GM10248 (cell line): ENCODE measurements at regions not wholly inside any gene's neighbourhood (a gene's known extent, or its start where the extent isn't known, plus 50 kb on each side); places are given as distances from the start of the nearest gene placed in this dataset.

Source experiments
- CTCF ChIA-PET: fragments of 300-600 bp; sonication (Branson Sonifier 250); formaldehyde crosslinking; extraction: SDS; loops from one replicate; lab custom pipeline; 2021; ENCODE audit warnings: antibody characterized with exemption; lab: Yijun Ruan, JAX
- POLR2A ChIA-PET: fragments of 350-650 bp; sonication (Branson Sonifier 250); formaldehyde crosslinking; extraction: SDS; loops from one replicate; lab custom pipeline; 2020; ENCODE audit warnings: antibody characterized with exemption; lab: Yijun Ruan, JAX
- DNase-seq: peaks from one replicate; pipeline ENCODE4 v3.0.0; 2012; ENCODE audit errors: extremely low spot score
- CTCF ChIP-seq: IDR thresholded peaks from 2 replicates; pipeline ENCODE4 v1.5.1; 2012; ENCODE audit warnings: mild to moderate bottlenecking, low read depth; ENCODE audit errors: extremely low read depth, missing control alignments, control extremely low read depth

DNA sequence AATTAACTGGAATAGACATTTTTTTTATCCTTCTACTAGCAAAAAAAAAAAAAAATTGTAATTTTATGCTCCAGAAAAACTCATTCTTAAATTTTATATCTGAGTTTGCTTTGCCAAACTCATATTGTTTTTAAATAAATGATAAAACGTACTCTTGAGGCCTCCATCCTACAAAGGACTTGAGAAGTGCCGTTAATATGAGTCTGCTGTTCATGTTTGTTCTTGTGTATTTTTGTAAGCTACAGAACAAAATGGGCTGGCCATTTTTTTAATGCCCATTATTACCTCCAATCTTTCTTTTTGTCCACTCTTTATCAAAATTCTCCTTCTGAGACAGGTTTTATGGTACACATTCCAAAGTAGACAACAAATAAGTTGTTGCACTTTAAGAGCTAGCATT lies 643.5 kb upstream of the SOX9 start:
- CTCF ChIA-PET: no interaction called here
- DNase-seq: no peak
- TF ChIP-seq CTCF: no peak
- POLR2A ChIA-PET: no interaction called here

GRCh38 chr17:71480099-71480498 lies 640.7 kb upstream of the SOX9 start:
- ChIA-PET CTCF (no interaction called here), POLR2A (no interaction called here)
- DNase-seq: no peak
- TF ChIP-seq CTCF: no peak

DNA sequence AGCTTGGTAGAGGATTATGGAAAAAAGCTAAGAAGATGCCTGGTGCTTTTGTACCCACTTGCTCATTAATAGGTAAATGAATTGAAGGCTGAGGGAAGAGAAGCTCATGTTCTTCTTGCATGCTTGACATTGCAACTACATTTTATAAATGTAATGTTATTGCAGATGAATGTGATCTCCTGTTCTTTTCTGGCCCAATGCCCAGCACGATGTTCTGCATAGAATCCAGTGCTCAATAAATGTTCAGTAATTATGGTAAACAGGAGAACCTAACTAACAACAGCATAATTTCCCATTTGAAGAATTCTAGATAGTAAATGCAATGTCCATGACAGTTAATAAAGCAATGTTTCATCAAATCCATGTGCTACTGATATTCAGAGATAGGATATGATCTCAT lies 638.2 kb upstream of the SOX9 start:
- ChIA-PET CTCF (interaction anchor here (1.5 to 2.0 kb wide), 2 partner anchors 9 to 22 kb away, joined by 4 to 14 read pairs; no protein-coding TSS in a partner anchor), POLR2A (no interaction called here)
- no peak for TF ChIP-seq CTCF
- no peak for DNase-seq

GRCh38 chr17:71484546-71484945 lies 636.3 kb upstream of the SOX9 start:
- DNase-seq: no peak
- CTCF ChIA-PET: interaction anchor here (1.2 to 2.7 kb wide), 3 partner anchors 11 to 703 kb away, joined by 3 to 12 read pairs (median 5); no protein-coding TSS in a partner anchor
- POLR2A ChIA-PET: no interaction called here
- TF ChIP-seq CTCF: no peak

GRCh38 chr17:71485426-71485825 lies 635.4 kb upstream of the SOX9 start:
- TF ChIP-seq CTCF: no peak
- POLR2A ChIA-PET: no interaction called here
- CTCF ChIA-PET: interaction anchor here (1.2 to 2.7 kb wide), 3 partner anchors 12 to 702 kb away, joined by 3 to 12 read pairs (median 5); no protein-coding TSS in a partner anchor
- DNase-seq: no peak

DNA sequence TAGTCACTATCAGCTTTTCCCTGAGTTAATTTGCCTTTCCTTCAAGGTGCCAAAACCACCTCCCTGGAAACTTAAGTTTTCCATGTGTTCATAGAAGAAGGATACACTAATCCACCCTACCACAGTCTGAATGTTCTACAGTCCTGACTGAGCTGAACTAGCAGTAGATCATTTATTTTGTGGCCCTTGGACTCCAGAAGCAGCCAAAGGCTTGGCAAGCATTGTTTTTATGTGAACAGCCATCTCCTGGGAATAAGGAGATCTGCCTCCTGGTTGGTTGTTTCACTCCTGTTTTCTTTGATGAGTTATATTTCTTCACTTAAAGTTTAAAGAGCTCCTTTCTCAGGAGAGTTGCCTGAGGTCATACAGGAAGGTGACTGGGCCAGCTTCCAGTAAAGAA lies 634.6 kb upstream of the SOX9 start:
- no peak for TF ChIP-seq CTCF
- ChIA-PET CTCF (interaction anchor here (2.1 to 2.7 kb wide), 2 partner anchors 12 kb away, joined by 5 to 12 read pairs; no protein-coding TSS in a partner anchor), POLR2A (no interaction called here)
- DNase-seq: no peak
